ENCODE measurements at regions not wholly inside any gene's neighbourhood (a gene's known extent, or its start where the extent isn't known, plus 50 kb on each side); places are given as distances from the start of the nearest gene placed in this dataset.

GRCh38 chr10:61330669-61331068 lies 122.5 kb downstream of the TMEM26 start:
- no peak for ATAC-seq (ENCODE audit: low read depth in 2 of 2)
- H3K36me3 Mint-ChIP-seq: peaks cover 0 to 9% of the 10 kb centered on the region in 2 donors
- H3K4me1 Mint-ChIP-seq: no peaks in the 10 kb centered on the region
- no peak for DNase-seq
- peaks cover 0 to 5% (median 5%) of the 10 kb centered on the region in 3 donors for H3K27me3 Mint-ChIP-seq
- peaks cover 6 to 36% (median 22%) of the 10 kb centered on the region in 7 donors for H3K9me3 Mint-ChIP-seq
- H3K4me3 Mint-ChIP-seq: no peak overlapping the region
- H3K27ac Mint-ChIP-seq: no peak overlapping the region

DNA sequence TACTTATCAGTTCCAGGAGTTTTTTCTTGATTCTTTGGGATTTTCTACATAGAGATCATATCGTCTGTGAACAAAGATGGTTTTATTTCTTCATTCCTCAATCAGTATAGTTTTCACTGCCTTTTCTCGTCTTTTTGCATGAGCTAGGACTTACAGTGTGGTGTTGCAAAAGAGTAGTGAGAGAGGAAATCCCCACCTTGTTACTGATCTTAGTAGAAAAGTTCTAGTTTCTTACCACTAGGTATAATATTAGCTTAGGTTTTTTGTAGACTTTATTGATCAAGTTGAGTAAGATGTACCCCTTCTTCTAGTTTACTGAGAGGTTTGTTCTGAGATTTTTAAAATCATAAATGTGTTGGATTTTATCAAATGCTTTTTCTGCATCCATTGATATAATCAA lies 123.3 kb downstream of the TMEM26 start:
- Mint-ChIP-seq H3K27ac (no peak overlapping the region), H3K4me3 (no peak overlapping the region), H3K27me3 (peaks cover 7 to 11% (median 8%) of the 10 kb centered on the region in 3 donors), H3K36me3 (peaks cover 0 to 9% of the 10 kb centered on the region in 2 donors), H3K9me3 (peaks cover 6 to 36% (median 22%) of the 10 kb centered on the region in 7 donors), H3K4me1 (no peaks in the 10 kb centered on the region)
- ATAC-seq (ENCODE audit: low read depth in 2 of 2) (no peak), DNase-seq (no peak)

GRCh38 chr10:61325223-61325960 lies 127.8 kb downstream of the TMEM26 start:
- Mint-ChIP-seq H3K9me3 (peaks cover 2 to 27% (median 15%) of the 10 kb centered on the region in 7 donors), H3K4me1 (no peaks in the 10 kb centered on the region), H3K27me3 (peaks cover 8 to 13% (median 9%) of the 10 kb centered on the region in 3 donors), H3K27ac (no peak overlapping the region), H3K36me3 (peaks cover 0 to 4% of the 10 kb centered on the region in 2 donors), H3K4me3 (no peak overlapping the region)
- ATAC-seq (ENCODE audit: low read depth in 2 of 2) (no peak), DNase-seq (no peak)

GRCh38 chr10:61323726-61324125 lies 129.5 kb downstream of the TMEM26 start:
- Mint-ChIP-seq H3K36me3 (no peaks in the 10 kb centered on the region), H3K4me1 (no peaks in the 10 kb centered on the region), H3K4me3 (no peak overlapping the region), H3K27ac (no peak overlapping the region), H3K9me3 (peaks cover 0 to 11% (median 6%) of the 10 kb centered on the region in 7 donors), H3K27me3 (peaks cover 8 to 13% (median 9%) of the 10 kb centered on the region in 3 donors)
- ATAC-seq (ENCODE audit: low read depth in 2 of 2) (no peak), DNase-seq (no peak)

DNA sequence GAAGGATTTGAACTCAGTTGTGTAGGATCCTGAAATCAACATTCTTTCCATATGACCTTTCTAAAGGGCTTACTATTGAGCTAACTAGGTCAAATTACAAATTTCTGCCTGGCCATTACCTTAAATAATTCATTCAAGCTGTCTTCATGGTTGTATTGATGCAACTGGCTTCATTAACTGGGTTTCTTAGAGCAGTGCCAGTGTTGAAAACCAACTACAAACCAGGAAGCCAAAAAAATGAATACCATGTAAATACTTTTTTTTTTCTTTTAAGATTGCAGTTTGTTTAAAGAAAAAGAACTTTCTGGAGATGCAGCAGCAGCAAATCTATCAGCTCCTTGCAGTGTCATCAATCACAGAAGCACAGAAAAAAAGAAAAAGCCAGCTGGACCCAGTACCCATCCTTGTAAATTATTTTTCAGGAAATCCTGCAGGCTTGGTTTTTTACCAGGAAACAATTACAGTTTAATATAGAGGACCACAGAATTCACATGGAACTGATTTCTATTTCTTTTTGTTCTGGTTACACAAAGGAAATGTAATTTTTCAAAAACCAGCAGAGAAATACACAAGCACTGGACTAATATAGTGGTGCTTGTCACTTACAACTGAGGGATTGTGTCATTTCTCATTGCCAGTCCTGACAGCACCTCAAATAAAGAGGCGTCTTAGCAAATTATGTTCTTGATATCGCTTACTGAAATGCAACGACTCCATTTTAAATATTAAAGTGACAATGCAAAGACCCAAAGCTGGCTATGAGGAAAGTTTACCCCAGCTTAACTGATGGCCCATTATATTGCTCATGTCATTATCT lies 131.9 kb downstream of the TMEM26 start:
- H3K4me3 Mint-ChIP-seq: no peak overlapping the region
- no peaks in the 10 kb centered on the region for H3K4me1 Mint-ChIP-seq
- no peaks in the 10 kb centered on the region for H3K36me3 Mint-ChIP-seq
- DNase-seq: no peak
- no peak for ATAC-seq (ENCODE audit: low read depth in 2 of 2)
- H3K27me3 Mint-ChIP-seq: peaks cover 3 to 9% (median 8%) of the 10 kb centered on the region in 3 donors
- no peaks in the 10 kb centered on the region for H3K9me3 Mint-ChIP-seq
- H3K27ac Mint-ChIP-seq: no peak overlapping the region

DNA sequence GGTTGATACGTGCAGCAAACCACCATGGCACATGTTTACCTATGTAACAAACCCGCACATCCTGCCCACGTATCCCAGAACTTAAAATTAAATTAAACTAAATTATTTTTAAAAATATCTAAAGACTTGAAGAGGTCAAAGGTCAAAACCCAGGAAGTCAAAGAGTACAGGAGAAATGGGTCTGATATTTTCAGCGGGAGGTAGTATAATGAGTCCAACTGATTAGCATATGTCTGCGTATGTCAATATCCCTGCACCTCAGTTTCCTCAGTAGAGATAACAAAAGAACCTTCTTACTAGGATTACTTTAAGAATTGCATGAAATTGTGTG lies 133.0 kb downstream of the TMEM26 start:
- H3K36me3 Mint-ChIP-seq: peaks cover 0 to 5% of the 10 kb centered on the region in 2 donors
- no peak overlapping the region for H3K27ac Mint-ChIP-seq
- no peaks in the 10 kb centered on the region for H3K4me1 Mint-ChIP-seq
- ATAC-seq (ENCODE audit: low read depth in 2 of 2) (no peak), DNase-seq (no peak)
- H3K9me3 Mint-ChIP-seq: no peaks in the 10 kb centered on the region
- H3K27me3 Mint-ChIP-seq: peaks cover 3 to 11% (median 6%) of the 10 kb centered on the region in 3 donors
- H3K4me3 Mint-ChIP-seq: no peak overlapping the region

GRCh38 chr10:61319386-61320256 lies 133.6 kb downstream of the TMEM26 start:
- Mint-ChIP-seq H3K36me3 (peaks cover 0 to 5% of the 10 kb centered on the region in 2 donors), H3K4me3 (no peak overlapping the region), H3K9me3 (no peaks in the 10 kb centered on the region), H3K4me1 (peaks cover 0 to 2% (median 0%) of the 10 kb centered on the region in 3 donors), H3K27me3 (peaks cover 0 to 7% (median 0%) of the 10 kb centered on the region in 3 donors), H3K27ac (no peak overlapping the region)
- no peak for DNase-seq
- no peak for ATAC-seq (ENCODE audit: low read depth in 2 of 2)

- Mint-ChIP-seq H3K36me3 (peaks cover 0 to 5% of the 10 kb centered on the region in 2 donors), H3K27me3 (peaks cover 0 to 7% (median 0%) of the 10 kb centered on the region in 3 donors), H3K4me1 (peaks cover 0 to 11% (median 4%) of the 10 kb centered on the region in 3 donors), H3K9me3 (no peaks in the 10 kb centered on the region), H3K4me3 (no peak overlapping the region), H3K27ac (no peak overlapping the region)
- no peak for ATAC-seq (ENCODE audit: low read depth in 2 of 2)
- no peak for DNase-seq
These were observed 134.8 kb downstream of the TMEM26 start for GRCh38 chr10:61318429-61318828.

DNA sequence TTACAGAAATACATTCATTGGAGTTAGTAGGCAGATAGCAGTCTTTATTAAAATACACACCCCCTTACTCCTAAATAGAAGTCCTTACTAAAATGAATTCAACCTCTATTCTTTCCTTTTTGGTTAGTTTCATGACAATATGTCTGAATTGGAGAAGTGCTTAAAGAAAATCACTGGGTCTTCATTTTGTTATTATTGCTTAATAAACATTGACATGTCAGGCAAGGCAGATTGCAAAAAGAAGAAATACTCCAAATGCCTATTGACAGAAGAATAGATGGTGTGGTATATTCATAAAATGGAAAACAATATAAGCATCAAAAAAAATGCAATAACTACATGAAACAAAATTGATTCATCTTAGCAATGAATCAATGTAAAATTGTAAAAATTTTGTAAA lies 135.5 kb downstream of the TMEM26 start:
- H3K27me3 Mint-ChIP-seq: peaks cover 0 to 7% (median 0%) of the 10 kb centered on the region in 3 donors
- H3K36me3 Mint-ChIP-seq: peaks cover 0 to 5% of the 10 kb centered on the region in 2 donors
- H3K27ac Mint-ChIP-seq: no peak overlapping the region
- DNase-seq (no peak), ATAC-seq (ENCODE audit: low read depth in 2 of 2) (no peak)
- no peaks in the 10 kb centered on the region for H3K9me3 Mint-ChIP-seq
- no peak overlapping the region for H3K4me3 Mint-ChIP-seq
- peaks cover 0 to 14% (median 7%) of the 10 kb centered on the region in 3 donors for H3K4me1 Mint-ChIP-seq

DNA sequence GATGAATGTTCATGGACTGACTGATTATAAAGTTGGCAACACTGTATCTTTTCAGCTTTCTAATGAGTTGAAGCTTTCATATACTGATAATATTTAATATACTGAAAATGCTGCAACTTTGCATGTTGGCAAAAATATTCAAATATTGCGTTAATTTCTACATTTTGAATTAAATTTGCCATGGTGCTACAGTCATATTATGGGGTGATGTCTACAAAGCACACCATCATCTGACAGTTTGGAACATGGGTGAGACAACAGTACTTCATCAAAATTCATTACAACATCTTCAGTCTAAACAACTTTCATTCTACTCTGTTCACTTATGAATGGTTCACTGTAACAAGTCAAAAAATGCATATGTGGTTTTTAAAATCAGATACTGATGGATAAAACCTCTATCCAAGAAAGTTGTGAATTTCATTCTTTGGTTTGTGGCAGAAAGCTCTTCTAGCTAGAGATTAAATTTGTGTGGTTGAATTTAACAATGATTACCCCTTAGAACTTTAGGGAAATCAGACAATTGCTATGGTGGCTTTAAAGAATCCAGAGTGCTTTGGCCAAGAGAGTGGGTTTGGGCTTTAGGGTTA lies 136.4 kb downstream of the TMEM26 start:
- H3K9me3 Mint-ChIP-seq: no peaks in the 10 kb centered on the region
- peaks cover 0 to 7% (median 0%) of the 10 kb centered on the region in 3 donors for H3K27me3 Mint-ChIP-seq
- no peak overlapping the region for H3K27ac Mint-ChIP-seq
- DNase-seq: no peak
- H3K4me3 Mint-ChIP-seq: no peak overlapping the region
- peaks cover 0 to 14% (median 7%) of the 10 kb centered on the region in 3 donors for H3K4me1 Mint-ChIP-seq
- ATAC-seq (ENCODE audit: low read depth in 2 of 2): no peak
- H3K36me3 Mint-ChIP-seq: peaks cover 0 to 10% of the 10 kb centered on the region in 2 donors

- DNase-seq (no peak), ATAC-seq (ENCODE audit: low read depth in 2 of 2) (no peak)
- Mint-ChIP-seq H3K27ac (peak overlapping the region in 1 of 6 donors; percentile 25), H3K9me3 (peaks cover 0 to 7% (median 0%) of the 10 kb centered on the region in 7 donors), H3K27me3 (peaks cover 0 to 7% (median 4%) of the 10 kb centered on the region in 3 donors), H3K36me3 (peaks cover 0 to 13% of the 10 kb centered on the region in 2 donors), H3K4me1 (peaks cover 0 to 14% (median 7%) of the 10 kb centered on the region in 3 donors), H3K4me3 (no peak overlapping the region)
These were observed 138.9 kb downstream of the TMEM26 start for GRCh38 chr10:61314273-61314672.

DNA sequence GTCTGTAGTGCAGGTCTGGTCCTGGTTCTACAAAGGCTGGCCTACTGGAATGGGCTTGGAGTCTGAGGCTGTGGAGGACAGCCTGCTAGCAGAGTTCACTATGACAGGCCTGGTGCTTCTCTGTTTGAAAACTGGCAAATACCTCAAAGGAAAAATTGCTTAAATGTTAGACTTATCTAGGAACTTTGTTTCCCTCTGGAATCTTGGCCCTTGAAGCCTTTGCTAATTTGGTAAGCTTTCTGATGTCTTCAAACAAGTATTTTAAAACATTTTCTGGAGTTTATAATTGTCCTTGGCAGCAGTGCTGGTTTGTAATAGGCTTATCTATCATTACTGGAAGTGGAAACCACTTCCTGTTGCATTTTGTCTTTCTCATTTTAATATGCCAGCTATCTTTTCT lies 139.7 kb downstream of the TMEM26 start:
- no peak for ATAC-seq (ENCODE audit: low read depth in 2 of 2)

DNA sequence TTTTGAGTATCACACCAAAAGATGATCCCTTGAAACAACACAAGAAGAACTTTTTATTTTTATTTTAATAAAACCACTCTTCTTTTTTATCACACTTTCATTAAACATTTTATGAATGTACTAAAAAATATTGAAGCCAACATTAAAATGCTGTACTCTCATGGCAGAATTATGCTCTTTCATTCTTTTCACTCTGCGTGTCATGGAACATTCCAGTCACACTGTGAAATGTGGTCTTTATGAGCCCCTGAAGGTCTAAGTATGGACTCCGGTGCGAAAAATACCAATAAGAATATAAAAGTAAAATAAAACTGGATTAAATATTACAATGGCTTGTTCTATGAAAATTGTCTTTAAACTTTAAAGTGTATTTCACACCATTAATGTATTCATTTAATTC lies 148.4 kb downstream of the TMEM26 start:
- ATAC-seq (ENCODE audit: low read depth in 2 of 2) (no peak), DNase-seq (no peak)
- Mint-ChIP-seq H3K4me1 (no peaks in the 10 kb centered on the region), H3K27ac (no peak overlapping the region), H3K9me3 (peaks cover 0 to 3% (median 0%) of the 10 kb centered on the region in 7 donors), H3K27me3 (no peaks in the 10 kb centered on the region), H3K4me3 (no peak overlapping the region), H3K36me3 (no peaks in the 10 kb centered on the region)

More for the DNA sequence above, 139.7 kb downstream of the TMEM26 start:
- H3K27ac Mint-ChIP-seq: no peak overlapping the region
- H3K9me3 Mint-ChIP-seq: peaks cover 0 to 7% (median 0%) of the 10 kb centered on the region in 7 donors
- H3K4me1 Mint-ChIP-seq: peaks cover 0 to 14% (median 7%) of the 10 kb centered on the region in 3 donors
- DNase-seq: no peak
- peaks cover 0 to 13% of the 10 kb centered on the region in 2 donors for H3K36me3 Mint-ChIP-seq
- peaks cover 0 to 7% (median 4%) of the 10 kb centered on the region in 3 donors for H3K27me3 Mint-ChIP-seq
- no peak overlapping the region for H3K4me3 Mint-ChIP-seq
